Ishikawa (cell line): ENCODE measurements at regions not wholly inside any gene's neighbourhood (a gene's known extent, or its start where the extent isn't known, plus 50 kb on each side); places are given as distances from the start of the nearest gene placed in this dataset.

Source experiments
- CEBPB ChIP-seq: IDR thresholded peaks from 2 replicates; pipeline ENCODE4 v1.6.1; 2012
- CREB1 ChIP-seq: IDR thresholded peaks from 2 replicates; pipeline ENCODE4 v1.6.1; 2012; ENCODE audit warnings: low read depth
- EGR1 ChIP-seq: IDR thresholded peaks from 2 replicates; pipeline ENCODE4 v1.6.1; 2012
- EP300 ChIP-seq: IDR thresholded peaks from 2 replicates; pipeline ENCODE4 v1.6.1; 2012; ENCODE audit warnings: borderline replicate concordance
- FOXM1 ChIP-seq: IDR thresholded peaks from 2 replicates; pipeline ENCODE4 v1.6.1; 2012; ENCODE audit warnings: low read depth, borderline replicate concordance
- MAX ChIP-seq: IDR thresholded peaks from 2 replicates; pipeline ENCODE4 v1.6.1; 2012
- NFIC ChIP-seq: IDR thresholded peaks from 2 replicates; pipeline ENCODE4 v1.6.1; 2012
- RAD21 ChIP-seq: IDR thresholded peaks from 2 replicates; pipeline ENCODE4 v1.6.1; 2012; ENCODE audit warnings: low read depth
- REST ChIP-seq: IDR thresholded peaks from 2 replicates; pipeline ENCODE4 v1.6.1; 2012; ENCODE audit warnings: low read depth, mild to moderate bottlenecking
- TAF1 ChIP-seq: IDR thresholded peaks from 2 replicates; pipeline ENCODE4 v1.6.1; 2012; ENCODE audit warnings: low read depth, mild to moderate bottlenecking
- TCF12 ChIP-seq: IDR thresholded peaks from 2 replicates; pipeline ENCODE4 v1.6.1; 2012; ENCODE audit warnings: low read depth
- TEAD4 ChIP-seq: IDR thresholded peaks from 2 replicates; pipeline ENCODE4 v1.6.1; 2012
- USF1 ChIP-seq: IDR thresholded peaks from 2 replicates; pipeline ENCODE4 v1.6.1; 2012
- YY1 ChIP-seq: IDR thresholded peaks from 2 replicates; pipeline ENCODE4 v1.6.1; 2012; ENCODE audit warnings: low read depth
- ZBTB7A ChIP-seq: IDR thresholded peaks from 2 replicates; pipeline ENCODE4 v1.6.1; 2012; ENCODE audit warnings: low read depth

GRCh38 chr4:177163532-177163931, 146.1 kb upstream of the NEIL3 start:
- no peak for TF ChIP-seq TEAD4
- TF ChIP-seq REST, result no peak
- no peak for TF ChIP-seq FOXM1
- no peak for TF ChIP-seq TCF12
- no peak for TF ChIP-seq ZBTB7A
- TF ChIP-seq USF1, result no peak
- no peak for TF ChIP-seq TAF1
- no peak for TF ChIP-seq RAD21

- no peak for TF ChIP-seq RAD21
- TF ChIP-seq YY1, result no peak
- TF ChIP-seq EGR1, result no peak
- TF ChIP-seq REST, result no peak
- TF ChIP-seq EP300, result no peak
- no peak for TF ChIP-seq CREB1
- no peak for TF ChIP-seq ZBTB7A
- TF ChIP-seq NFIC, result no peak
- no peak for TF ChIP-seq TCF12
- no peak for TF ChIP-seq FOXM1
- no peak for TF ChIP-seq MAX
- no peak for TF ChIP-seq TAF1
- TF ChIP-seq CEBPB, result no peak
- TF ChIP-seq TEAD4, result no peak
- TF ChIP-seq USF1, result no peak
These were observed 138.1 kb upstream of the NEIL3 start for GRCh38 chr4:177171588-177171987.

- no peak for TF ChIP-seq NFIC
- TF ChIP-seq TAF1, result no peak
- no peak for TF ChIP-seq USF1
- TF ChIP-seq REST, result no peak
- no peak for TF ChIP-seq RAD21
- no peak for TF ChIP-seq EP300
These were observed 134.2 kb upstream of the NEIL3 start for GRCh38 chr4:177175473-177175872.

GRCh38 chr4:177177541-177178081, 132.1 kb upstream of the NEIL3 start:
- TF ChIP-seq REST, result no peak
- TF ChIP-seq CREB1, result no peak
- no peak for TF ChIP-seq EP300
- TF ChIP-seq FOXM1, result no peak
- no peak for TF ChIP-seq TCF12
- no peak for TF ChIP-seq EGR1
- TF ChIP-seq NFIC, result no peak
- no peak for TF ChIP-seq YY1
- no peak for TF ChIP-seq TAF1
